ENCODE measurements at regions not wholly inside any gene's neighbourhood (a gene's known extent, or its start where the extent isn't known, plus 50 kb on each side); places are given as distances from the start of the nearest gene placed in this dataset.

DNA sequence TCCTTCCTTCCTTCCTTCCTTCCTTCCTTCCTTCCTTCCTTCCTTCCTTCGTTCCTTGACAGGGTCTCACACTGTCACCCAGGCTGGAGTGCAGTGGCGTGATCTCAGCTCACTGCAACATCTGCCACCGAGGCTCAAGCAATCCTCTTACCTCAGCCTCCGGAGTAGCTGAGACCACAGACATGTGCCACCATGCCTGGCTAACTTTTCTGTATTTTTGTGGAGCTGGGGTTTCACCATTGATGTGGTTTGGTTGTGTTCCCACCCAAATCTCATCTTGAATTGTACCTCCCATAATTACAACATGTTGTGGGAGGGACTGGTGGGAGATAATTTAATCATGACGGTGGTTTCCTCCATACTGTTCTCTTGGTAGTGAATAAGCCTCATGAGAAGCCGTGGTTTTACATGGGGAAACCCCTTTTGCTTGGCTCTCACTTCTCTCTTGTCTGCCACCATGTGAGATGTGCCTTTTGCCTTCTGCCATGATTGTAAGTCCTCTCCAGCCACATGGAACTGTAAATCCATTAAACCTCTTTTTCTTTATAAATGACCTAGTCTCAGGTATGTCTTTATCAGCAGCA lies 90.3 kb upstream of the MPHOSPH6 start:
- CTCF ChIA-PET = no interaction called here
- POLR2A ChIA-PET = no interaction called here
- WGBS (ENCODE audit: low lambda C conversion rate) = 13% methylated on average over 6 of the region's 6 CpGs
- Histone ChIP-seq H3K27me3 (ENCODE audit: insufficient read depth) (peaks cover 24% of the 10 kb centered on the region), H3K4me1 (ENCODE audit: control insufficient read depth in 1 of 2, insufficient read depth in 2 of 2, low read depth in 1 of 2, low read length in 1 of 2) (no peaks in the 10 kb centered on the region), H3F3A (replicated peaks; ENCODE audit: insufficient read depth) (no peaks in the 10 kb centered on the region), H3K9ac (no peak overlapping the region), H3K4me3 (ENCODE audit: low read depth in 2 of 2, low read length in 1 of 2) (no peak overlapping the region), H2AFZ (ENCODE audit: low read depth) (no peak overlapping the region), H3K27ac (ENCODE audit: low read depth in 2 of 2, low read length in 1 of 2) (no peak overlapping the region), H3K4me2 (no peak overlapping the region), H4K20me1 (ENCODE audit: insufficient read depth) (no peaks in the 10 kb centered on the region), H3K79me2 (ENCODE audit: insufficient read depth) (no peaks in the 10 kb centered on the region), H3K9me3 (no peaks in the 10 kb centered on the region), H3K9me2 (no peaks in the 10 kb centered on the region), H3K36me3 (replicated peaks in 1 of 2; ENCODE audit: control insufficient read depth in 1 of 2, insufficient read depth in 2 of 2, low read length in 1 of 2) (no peaks in the 10 kb centered on the region)
- no peak for DNase-seq
- TF ChIP-seq ZBTB33 (IDR thresholded peaks at IDR 0.05; ENCODE audit: borderline replicate concordance, low read depth) = no peak
- TF ChIP-seq ELF1 (IDR thresholded peaks at IDR 0.05) = no peak
- TF ChIP-seq, protein P1, sequence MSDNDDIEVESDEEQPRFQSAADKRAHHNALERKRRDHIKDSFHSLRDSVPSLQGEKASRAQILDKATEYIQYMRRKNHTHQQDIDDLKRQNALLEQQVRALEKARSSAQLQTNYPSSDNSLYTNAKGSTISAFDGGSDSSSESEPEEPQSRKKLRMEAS (IDR thresholded peaks at IDR 0.05; ENCODE audit: low read depth) = no peak
- no peak for TF ChIP-seq YY1 (IDR thresholded peaks at IDR 0.05; ENCODE audit: low read depth)
- no peak for TF ChIP-seq RXRA (IDR thresholded peaks at IDR 0.05; ENCODE audit: borderline replicate concordance, low read depth)
- no peak for TF ChIP-seq USF2 (IDR thresholded peaks at IDR 0.05; ENCODE audit: borderline replicate concordance, low read depth, low read length)
- no peak for TF ChIP-seq CTCF (IDR thresholded peaks at IDR 0.05)
- no peak for TF ChIP-seq EZH2phosphoT487 (IDR thresholded peaks at IDR 0.05; ENCODE audit: borderline replicate concordance, low read depth)
- no peak for TF ChIP-seq RCOR1 (IDR thresholded peaks at IDR 0.05; ENCODE audit: low read length)
- no peak for TF ChIP-seq GATA2 (CRISPR knock-in tag; IDR thresholded peaks at IDR 0.05)
- no peak for TF ChIP-seq NRF1 (IDR thresholded peaks at IDR 0.05; ENCODE audit: low read depth, low read length)
- no peak for TF ChIP-seq REST (IDR thresholded peaks at IDR 0.05; ENCODE audit: low read depth, low read length)
- TF ChIP-seq NFIC (IDR thresholded peaks at IDR 0.05; ENCODE audit: borderline replicate concordance) = no peak
- TF ChIP-seq SMC3 (IDR thresholded peaks at IDR 0.05; ENCODE audit: low read depth, low read length) = no peak
- TF ChIP-seq TCF12 (IDR thresholded peaks at IDR 0.05) = no peak
- TF ChIP-seq, protein P2, sequence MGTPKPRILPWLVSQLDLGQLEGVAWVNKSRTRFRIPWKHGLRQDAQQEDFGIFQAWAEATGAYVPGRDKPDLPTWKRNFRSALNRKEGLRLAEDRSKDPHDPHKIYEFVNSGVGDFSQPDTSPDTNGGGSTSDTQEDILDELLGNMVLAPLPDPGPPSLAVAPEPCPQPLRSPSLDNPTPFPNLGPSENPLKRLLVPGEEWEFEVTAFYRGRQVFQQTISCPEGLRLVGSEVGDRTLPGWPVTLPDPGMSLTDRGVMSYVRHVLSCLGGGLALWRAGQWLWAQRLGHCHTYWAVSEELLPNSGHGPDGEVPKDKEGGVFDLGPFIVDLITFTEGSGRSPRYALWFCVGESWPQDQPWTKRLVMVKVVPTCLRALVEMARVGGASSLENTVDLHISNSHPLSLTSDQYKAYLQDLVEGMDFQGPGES (IDR thresholded peaks at IDR 0.05; ENCODE audit: low read depth, low read length) = no peak
- TF ChIP-seq EP300 (IDR thresholded peaks at IDR 0.05; ENCODE audit: borderline replicate concordance in 1 of 2, low read depth in 1 of 2, low read length in 1 of 2) = no peak
- no peak for TF ChIP-seq TAF1 (IDR thresholded peaks at IDR 0.05; ENCODE audit: borderline replicate concordance, low read depth, low read length)

Data from SK-N-SH (cell line).